ENCODE measurements at regions not wholly inside any gene's neighbourhood (a gene's known extent, or its start where the extent isn't known, plus 50 kb on each side); places are given as distances from the start of the nearest gene placed in this dataset.
"Not testable (repeated sequence)": the region's sequence is repeated elsewhere in the genome, so short reads cannot be mapped to it uniquely, and the experiment has no call there.

DNA sequence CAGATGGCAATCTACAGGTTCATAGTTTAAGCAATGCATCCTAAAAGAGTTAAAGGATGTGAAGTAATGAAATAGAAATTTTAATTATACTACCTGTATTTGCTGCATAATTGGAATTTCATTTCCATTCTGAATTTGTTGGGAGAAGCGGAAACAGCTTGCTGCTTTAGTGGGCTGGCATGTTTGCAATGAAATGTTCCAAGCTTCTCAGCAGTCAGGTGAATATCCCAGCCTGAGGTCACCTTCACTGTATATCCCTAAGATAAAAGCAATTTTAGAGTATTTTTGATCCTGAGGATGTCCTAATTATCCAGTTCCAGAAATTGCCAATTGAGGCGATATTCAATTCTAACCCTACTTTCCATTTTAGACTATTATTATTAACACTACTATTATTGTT is 136.1 kb upstream of the ARSJ start:
- no peaks in the 10 kb centered on the region for H3K27me3 Mint-ChIP-seq
- no peaks in the 10 kb centered on the region for H3K9me3 Mint-ChIP-seq
- no peaks in the 10 kb centered on the region for H3K36me3 Mint-ChIP-seq
- no peaks in the 10 kb centered on the region for H3K4me1 Mint-ChIP-seq
- H3K4me3 Mint-ChIP-seq: no peak overlapping the region
- no peak overlapping the region for H3K27ac Mint-ChIP-seq

DNA sequence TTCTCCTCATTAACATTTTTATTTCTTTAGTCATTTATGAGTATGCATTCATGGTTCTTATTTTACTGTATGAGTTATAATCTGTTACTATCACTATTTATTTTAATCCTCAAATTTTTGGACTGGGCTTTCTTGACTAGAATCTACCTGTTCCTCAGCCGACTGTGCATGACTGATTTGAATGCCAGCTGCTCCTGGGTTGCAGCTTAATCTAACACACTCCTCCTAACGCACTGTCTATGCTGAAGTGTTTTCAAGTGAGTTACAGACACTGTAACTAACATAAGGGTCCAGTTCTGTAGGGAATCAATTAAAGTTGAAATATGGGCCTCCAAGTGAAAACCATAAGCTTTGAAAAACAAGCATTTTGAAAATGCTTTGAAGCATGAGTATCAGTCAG is 137.4 kb upstream of the ARSJ start:
- no peak overlapping the region for H3K4me3 Mint-ChIP-seq
- H3K9me3 Mint-ChIP-seq: no peaks in the 10 kb centered on the region
- no peaks in the 10 kb centered on the region for H3K36me3 Mint-ChIP-seq
- no peak overlapping the region for H3K27ac Mint-ChIP-seq
- H3K27me3 Mint-ChIP-seq: no peaks in the 10 kb centered on the region
- no peaks in the 10 kb centered on the region for H3K4me1 Mint-ChIP-seq

- no peak overlapping the region for H3K4me3 Mint-ChIP-seq
- H3K4me1 Mint-ChIP-seq: no peaks in the 10 kb centered on the region
- H3K27me3 Mint-ChIP-seq: peaks cover 2% of the 10 kb centered on the region
- no peak overlapping the region for H3K27ac Mint-ChIP-seq
- peaks cover 0 to 1% (median 0%) of the 10 kb centered on the region in 3 donors for H3K9me3 Mint-ChIP-seq
- peaks cover 4% of the 10 kb centered on the region for H3K36me3 Mint-ChIP-seq
These were observed 141.8 kb upstream of the ARSJ start for GRCh38 chr4:114121221-114121620.

GRCh38 chr4:114132199-114132598 is 152.8 kb upstream of the ARSJ start:
- peaks cover 0 to 5% (median under 1%) of the 10 kb centered on the region in 3 donors for H3K4me1 Mint-ChIP-seq
- H3K27me3 Mint-ChIP-seq: peaks cover 5% of the 10 kb centered on the region
- peaks cover 0 to 1% (median 0%) of the 10 kb centered on the region in 3 donors for H3K9me3 Mint-ChIP-seq
- no peaks in the 10 kb centered on the region for H3K36me3 Mint-ChIP-seq
- no peak overlapping the region for H3K27ac Mint-ChIP-seq
- H3K4me3 Mint-ChIP-seq: no peak overlapping the region

DNA sequence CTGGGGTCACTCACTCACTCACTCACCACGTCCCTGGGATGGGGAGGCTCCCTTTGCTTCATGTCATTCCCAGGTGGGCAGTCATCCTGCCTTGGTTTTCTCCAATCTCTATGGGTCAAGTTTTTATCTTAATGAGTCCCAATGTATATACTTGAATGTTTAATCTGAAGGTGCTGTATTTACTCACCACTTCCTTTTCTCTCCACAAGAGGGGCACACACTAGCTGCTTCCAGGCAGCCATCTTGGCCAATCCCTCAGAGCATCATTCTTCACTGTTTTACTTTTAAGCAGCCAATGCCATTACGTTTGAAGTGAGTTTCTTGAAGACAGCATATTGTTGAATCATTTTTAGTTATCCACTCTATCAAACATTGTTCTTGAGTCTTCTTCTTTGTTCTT is 153.4 kb upstream of the ARSJ start:
- no peaks in the 10 kb centered on the region for H3K36me3 Mint-ChIP-seq
- peaks cover 0 to 5% (median 4%) of the 10 kb centered on the region in 3 donors for H3K4me1 Mint-ChIP-seq
- H3K27me3 Mint-ChIP-seq: peaks cover 5% of the 10 kb centered on the region

GRCh38 chr4:114136069-114136468 is 156.6 kb upstream of the ARSJ start:
- no peaks in the 10 kb centered on the region for H3K9me3 Mint-ChIP-seq
- H3K4me3 Mint-ChIP-seq: no peak overlapping the region
- H3K27me3 Mint-ChIP-seq: peaks cover 3% of the 10 kb centered on the region
- no peak overlapping the region for H3K27ac Mint-ChIP-seq
- H3K4me1 Mint-ChIP-seq: peaks cover 0 to 5% (median 4%) of the 10 kb centered on the region in 3 donors
- H3K36me3 Mint-ChIP-seq: no peaks in the 10 kb centered on the region

More for the DNA sequence above, 153.4 kb upstream of the ARSJ start:
- Mint-ChIP-seq H3K27ac (no peak overlapping the region), H3K9me3 (peaks cover 0 to 1% (median 0%) of the 10 kb centered on the region in 3 donors), H3K4me3 (no peak overlapping the region)

- no peaks in the 10 kb centered on the region for H3K9me3 Mint-ChIP-seq
- peaks cover 0 to 5% (median 4%) of the 10 kb centered on the region in 3 donors for H3K4me1 Mint-ChIP-seq
- no peak overlapping the region for H3K27ac Mint-ChIP-seq
- H3K36me3 Mint-ChIP-seq: no peaks in the 10 kb centered on the region
- peaks cover 3% of the 10 kb centered on the region for H3K27me3 Mint-ChIP-seq
- H3K4me3 Mint-ChIP-seq: no peak overlapping the region
These were observed 158.5 kb upstream of the ARSJ start for GRCh38 chr4:114137984-114138383.

- H3K27me3 Mint-ChIP-seq: peaks cover 13% of the 10 kb centered on the region
- peaks cover 0 to 8% (median 0%) of the 10 kb centered on the region in 3 donors for H3K4me1 Mint-ChIP-seq
- peak overlapping the region in 2 of 4 donors; percentile 20 to 70 for H3K4me3 Mint-ChIP-seq
- no peak overlapping the region for H3K27ac Mint-ChIP-seq
- H3K9me3 Mint-ChIP-seq: peaks cover 0 to 2% (median 0%) of the 10 kb centered on the region in 3 donors
- no peaks in the 10 kb centered on the region for H3K36me3 Mint-ChIP-seq
These were observed 167.6 kb upstream of the ARSJ start for GRCh38 chr4:114146947-114147618.

GRCh38 chr4:114147619-114148208 is 168.3 kb upstream of the ARSJ start:
- peak overlapping the region in 3 of 4 donors; percentile 49 to 89 (median 70) for H3K4me3 Mint-ChIP-seq
- H3K36me3 Mint-ChIP-seq, H3K27ac Mint-ChIP-seq, H3K9me3 Mint-ChIP-seq, H3K4me1 Mint-ChIP-seq: not testable (repeated sequence)
- H3K27me3 Mint-ChIP-seq: peaks cover 13% of the 10 kb centered on the region

DNA sequence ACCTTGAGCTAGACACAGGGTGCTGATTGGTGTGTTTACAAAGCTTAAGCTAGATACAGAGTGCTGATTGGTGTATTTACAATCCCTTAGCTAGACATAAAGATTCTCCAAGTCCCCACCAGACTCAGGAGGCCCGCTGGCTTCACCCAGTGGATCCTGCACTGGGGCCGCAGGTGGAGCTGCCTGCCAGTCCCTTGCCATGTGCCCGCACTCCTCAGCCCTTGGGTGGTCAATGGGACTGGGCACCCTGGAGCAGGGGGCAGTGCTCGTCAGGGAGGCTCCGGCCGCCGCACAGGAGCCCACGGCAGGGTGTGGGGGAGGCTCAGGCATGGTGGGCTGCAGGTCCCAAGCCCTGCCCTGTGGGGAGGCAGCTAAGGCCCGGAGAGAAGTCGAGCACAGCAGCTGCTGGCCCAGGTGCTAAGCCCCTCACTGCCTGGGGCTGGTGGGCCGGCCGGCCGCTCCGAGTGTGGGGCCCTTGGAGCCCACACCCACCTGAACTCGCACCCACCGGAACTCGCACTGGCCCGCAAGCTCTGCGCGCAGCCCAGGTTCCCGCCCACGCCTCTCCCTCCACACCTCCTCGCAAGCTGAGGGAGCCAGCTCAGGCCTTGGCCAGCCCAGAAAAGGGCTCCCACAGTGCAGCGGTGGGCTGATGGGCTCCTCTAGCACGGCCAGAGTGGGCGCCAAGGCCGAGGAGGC is 169.1 kb upstream of the ARSJ start:
- not testable (repeated sequence) for H3K27ac Mint-ChIP-seq, H3K9me3 Mint-ChIP-seq, H3K4me3 Mint-ChIP-seq, H3K4me1 Mint-ChIP-seq, H3K36me3 Mint-ChIP-seq
- peaks cover 13% of the 10 kb centered on the region for H3K27me3 Mint-ChIP-seq

GRCh38 chr4:114156371-114156770 is 176.9 kb upstream of the ARSJ start:
- no peak overlapping the region for H3K4me3 Mint-ChIP-seq
- H3K9me3 Mint-ChIP-seq: peaks cover 0 to 3% (median 2%) of the 10 kb centered on the region in 3 donors
- H3K27me3 Mint-ChIP-seq: peaks cover 2% of the 10 kb centered on the region
- no peaks in the 10 kb centered on the region for H3K4me1 Mint-ChIP-seq
- no peaks in the 10 kb centered on the region for H3K36me3 Mint-ChIP-seq
- H3K27ac Mint-ChIP-seq: no peak overlapping the region

DNA sequence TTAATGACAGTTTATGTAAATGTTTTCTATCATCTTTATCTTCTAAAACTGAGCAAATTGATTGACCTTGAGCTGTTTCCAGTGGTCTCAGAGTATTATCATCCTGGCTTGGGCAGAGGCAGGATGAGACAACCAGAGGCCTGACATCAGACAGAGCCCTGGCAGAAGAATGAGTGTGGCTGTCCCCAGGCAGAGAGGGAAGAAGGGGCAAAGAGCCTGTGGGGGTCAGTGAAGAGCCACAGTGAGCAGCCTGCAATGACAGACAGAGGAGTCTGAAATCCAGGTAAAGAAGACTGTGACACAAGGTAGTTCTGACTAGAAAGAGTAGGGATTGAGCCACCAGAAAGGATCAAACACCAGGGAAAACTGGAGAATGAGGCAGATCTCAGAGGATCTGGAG is 182.4 kb upstream of the ARSJ start:
- H3K27me3 Mint-ChIP-seq: peaks cover 2% of the 10 kb centered on the region
- no peaks in the 10 kb centered on the region for H3K9me3 Mint-ChIP-seq
- H3K27ac Mint-ChIP-seq: no peak overlapping the region
- H3K36me3 Mint-ChIP-seq: no peaks in the 10 kb centered on the region
- no peak overlapping the region for H3K4me3 Mint-ChIP-seq
- H3K4me1 Mint-ChIP-seq: no peaks in the 10 kb centered on the region

DNA sequence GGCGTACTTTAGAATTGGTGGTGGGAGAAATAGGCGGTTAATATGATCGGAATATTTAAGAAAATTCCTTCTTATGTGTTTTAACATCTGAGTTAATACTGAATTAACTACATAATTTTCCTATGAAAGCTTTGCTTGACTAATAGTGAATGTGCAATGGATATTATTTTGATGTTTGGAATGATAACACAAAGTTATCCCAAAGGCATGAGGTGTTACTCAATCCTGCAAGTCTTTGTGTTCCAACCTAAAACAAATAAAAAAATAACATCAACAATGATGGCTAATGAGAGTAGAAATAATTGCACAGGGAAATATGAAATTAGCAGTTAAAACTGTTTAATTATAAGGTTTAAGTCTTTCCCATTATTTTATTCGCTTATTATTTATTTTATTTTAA is 183.6 kb upstream of the ARSJ start:
- Mint-ChIP-seq H3K27ac (no peak overlapping the region), H3K36me3 (no peaks in the 10 kb centered on the region), H3K27me3 (peaks cover 2% of the 10 kb centered on the region), H3K4me1 (no peaks in the 10 kb centered on the region), H3K9me3 (no peaks in the 10 kb centered on the region), H3K4me3 (no peak overlapping the region)

DNA sequence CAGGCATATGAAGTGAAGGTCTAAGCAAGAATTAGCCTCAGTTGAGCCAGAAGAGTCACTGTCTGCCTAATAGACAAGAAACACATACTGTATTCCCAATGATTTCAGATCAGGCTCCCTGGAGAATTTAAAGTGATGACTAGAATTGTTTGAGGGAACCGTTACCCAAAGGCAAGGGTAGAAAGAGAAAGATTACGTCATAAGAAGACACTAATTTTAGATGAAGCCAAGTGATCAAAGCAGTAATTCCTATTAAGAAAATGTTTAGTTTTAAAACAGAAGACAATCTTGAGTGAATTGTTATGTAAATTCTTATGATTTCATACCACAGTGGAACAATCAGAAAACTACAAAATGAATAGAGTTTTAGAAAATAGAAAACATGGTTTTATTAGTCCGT is 194.5 kb upstream of the ARSJ start:
- no peak overlapping the region for H3K4me3 Mint-ChIP-seq
- H3K27ac Mint-ChIP-seq: no peak overlapping the region
- peaks cover 5% of the 10 kb centered on the region for H3K27me3 Mint-ChIP-seq
- no peaks in the 10 kb centered on the region for H3K36me3 Mint-ChIP-seq
- H3K4me1 Mint-ChIP-seq: no peaks in the 10 kb centered on the region
- H3K9me3 Mint-ChIP-seq: peaks cover 0 to 13% (median 4%) of the 10 kb centered on the region in 3 donors

GRCh38 chr4:114177628-114178027 is 198.2 kb upstream of the ARSJ start:
- Mint-ChIP-seq H3K4me3 (no peak overlapping the region), H3K4me1 (no peaks in the 10 kb centered on the region), H3K36me3 (peaks cover 1% of the 10 kb centered on the region), H3K27ac (no peak overlapping the region), H3K27me3 (peaks cover 4% of the 10 kb centered on the region), H3K9me3 (peaks cover 3 to 10% (median 8%) of the 10 kb centered on the region in 3 donors)
